Fibroblast of the aortic adventitia (primary cell): ENCODE measurements at regions not wholly inside any gene's neighbourhood (a gene's known extent, or its start where the extent isn't known, plus 50 kb on each side); places are given as distances from the start of the nearest gene placed in this dataset.

Source experiments
- DNase-seq: peaks from one replicate; pipeline ENCODE4 v3.0.0-alpha.2; 2010; ENCODE audit warnings: low read depth
- H3K4me3 ChIP-seq: 2 replicates; pipeline ENCODE4 v1.5.1; 2011; ENCODE audit warnings: low read depth, mild to moderate bottlenecking, control low read depth, low read length, moderate library complexity
- CTCF ChIP-seq: IDR thresholded peaks from 2 replicates; pipeline ENCODE4 v1.5.1; 2011; ENCODE audit warnings: mild to moderate bottlenecking, low read length, control low read depth, inconsistent platforms; ENCODE audit not compliant: insufficient read depth

DNA sequence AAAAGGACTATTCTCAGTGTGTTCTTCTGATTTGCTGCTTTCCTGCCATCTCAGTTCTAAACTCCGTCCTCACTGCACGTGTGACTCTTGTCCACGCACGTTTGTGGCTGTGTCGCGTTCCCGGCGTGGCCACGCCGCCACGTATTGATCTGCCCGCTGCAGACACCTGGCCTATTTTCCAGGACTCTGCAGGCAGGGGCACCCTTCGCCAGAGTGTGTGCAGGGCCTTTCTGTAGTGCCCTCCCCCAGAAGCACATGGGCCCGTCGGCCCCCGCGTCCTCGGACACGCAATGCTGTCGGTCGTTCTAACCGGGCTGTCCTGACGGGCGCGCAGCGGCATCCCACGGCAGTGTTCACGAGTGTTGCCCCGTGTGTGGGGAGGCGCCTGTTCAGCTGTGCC, 87.6 kb downstream of the YTHDF1 start:
- TF ChIP-seq CTCF, result no peak
- no peak for DNase-seq
- H3K4me3 ChIP-seq, result no peak overlapping the region

GRCh38 chr20:63127700-63128364, 88.1 kb downstream of the YTHDF1 start:
- no peak for TF ChIP-seq CTCF
- DNase-seq, result no peak
- no peak overlapping the region for H3K4me3 ChIP-seq

GRCh38 chr20:63126876-63127699, 88.8 kb downstream of the YTHDF1 start:
- no peak overlapping the region for H3K4me3 ChIP-seq
- no peak for DNase-seq
- TF ChIP-seq CTCF, result no peak

GRCh38 chr20:63125838-63126601, 89.9 kb downstream of the YTHDF1 start:
- no peak overlapping the region for H3K4me3 ChIP-seq
- no peak for DNase-seq
- no peak for TF ChIP-seq CTCF

GRCh38 chr20:63125581-63125837, 90.4 kb downstream of the YTHDF1 start:
- TF ChIP-seq CTCF, result no peak
- no peak for DNase-seq
- H3K4me3 ChIP-seq, result no peak overlapping the region

DNA sequence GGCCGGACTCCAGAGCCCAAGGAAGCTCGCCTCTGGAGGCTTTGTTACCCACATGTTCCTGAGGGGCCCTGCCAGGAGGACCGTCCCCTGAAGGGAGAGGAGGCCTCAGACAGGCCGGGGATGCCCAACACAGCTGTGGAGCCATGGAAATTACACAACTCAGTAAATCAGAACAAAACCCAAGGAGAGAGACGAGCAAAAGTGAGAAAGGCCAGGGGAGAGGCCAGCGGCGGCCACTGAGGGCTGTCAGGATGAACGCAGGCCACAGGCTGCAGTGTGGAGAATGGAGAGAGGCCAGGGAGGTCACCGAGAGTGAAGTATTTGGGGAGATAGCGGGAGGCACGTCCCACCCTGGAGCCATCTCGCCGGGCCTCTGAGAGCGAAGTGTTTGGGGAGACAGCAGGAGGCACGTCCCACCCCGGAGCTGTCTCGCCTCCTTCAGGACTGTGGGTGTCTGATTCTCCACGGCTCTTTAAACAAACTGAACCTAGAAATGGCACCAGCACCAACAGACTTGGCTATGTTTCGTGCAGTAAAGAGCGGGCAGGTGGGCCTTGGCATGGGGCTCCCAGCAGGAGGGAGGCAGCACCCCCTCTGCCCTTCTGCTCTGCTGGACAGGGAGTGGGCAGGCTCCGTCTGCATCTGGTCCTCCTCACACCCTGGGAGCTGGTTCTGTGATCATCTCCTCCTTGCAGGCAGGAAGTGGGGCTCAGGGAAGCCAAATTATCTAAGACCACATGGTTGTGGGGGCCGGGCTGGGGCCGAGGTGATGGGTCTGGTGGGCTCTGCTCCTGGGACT, 91.0 kb downstream of the YTHDF1 start:
- DNase-seq, result no peak
- TF ChIP-seq CTCF, result no peak
- H3K4me3 ChIP-seq, result no peak overlapping the region
